GM19395 (cell line): ENCODE measurements at regions not wholly inside any gene's neighbourhood (a gene's known extent, or its start where the extent isn't known, plus 50 kb on each side); places are given as distances from the start of the nearest gene placed in this dataset.
"Not testable (repeated sequence)": the region's sequence is repeated elsewhere in the genome, so short reads cannot be mapped to it uniquely, and the experiment has no call there.

ENCODE experiments used
- ATAC-seq: cut with Tn5 transposase; IDR thresholded peaks from one replicate; pipeline ENCODE4 v1.9.1; 2021; ENCODE audit warnings: mild to moderate bottlenecking, moderate library complexity; ENCODE audit not compliant: unreplicated experiment

DNA sequence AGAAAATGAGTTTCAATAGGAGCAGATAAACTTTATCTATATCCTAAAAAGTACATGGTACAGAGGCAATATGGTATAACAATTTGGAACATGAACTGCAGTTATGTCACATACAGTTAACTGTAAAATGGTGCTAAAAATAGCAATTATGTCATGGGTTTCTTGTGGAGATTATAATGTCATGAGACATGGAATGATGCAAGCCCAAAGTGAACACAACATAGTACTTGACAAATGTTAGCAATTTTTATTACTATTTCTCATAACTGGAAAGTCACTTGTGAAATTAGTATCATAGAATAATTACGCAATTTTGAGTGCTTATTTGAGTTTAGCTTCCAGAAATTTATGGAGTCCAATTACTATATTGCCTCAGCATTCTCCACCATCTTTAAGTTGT is 1263.4 kb downstream of the DSC3 start:
- ATAC-seq, result no peak

DNA sequence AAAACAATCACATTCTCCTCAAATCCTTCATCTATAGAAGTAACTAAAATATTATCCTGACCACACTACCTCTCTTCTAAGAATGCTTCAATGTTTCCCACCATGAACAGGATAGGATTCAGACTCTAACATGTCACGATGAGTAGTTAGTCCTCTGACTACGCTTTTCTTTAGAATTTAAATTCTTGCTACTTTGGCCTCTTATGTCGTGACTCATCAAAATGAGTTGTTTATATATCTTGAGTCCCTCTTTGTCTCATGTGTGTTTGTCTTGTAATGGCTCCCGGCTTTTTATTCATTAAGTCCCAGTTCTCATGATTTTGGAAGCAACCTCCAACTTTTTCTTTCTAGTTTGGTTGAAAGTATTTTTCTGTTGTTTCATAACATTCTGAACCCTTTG is 1289.2 kb downstream of the DSC3 start:
- no peak for ATAC-seq

DNA sequence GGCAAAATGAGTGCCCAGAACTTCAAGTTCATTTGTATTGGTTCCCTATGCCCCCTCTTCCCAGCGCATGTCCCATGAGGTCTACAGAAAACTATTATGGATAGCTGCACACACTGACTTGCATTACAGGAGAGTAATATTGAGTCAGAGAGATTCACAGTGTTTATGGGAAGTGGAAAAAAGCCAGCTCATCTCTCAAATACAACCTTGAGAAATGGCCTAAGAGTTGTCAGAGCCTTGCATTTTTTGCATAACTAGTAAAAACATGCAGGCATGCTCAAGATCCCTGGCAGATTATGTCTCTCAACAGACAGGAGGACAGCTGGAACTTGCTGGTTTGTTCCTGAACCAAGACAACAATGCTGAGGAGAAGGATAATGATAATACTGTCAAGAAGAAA is 1292.8 kb downstream of the DSC3 start:
- ATAC-seq, result no peak

DNA sequence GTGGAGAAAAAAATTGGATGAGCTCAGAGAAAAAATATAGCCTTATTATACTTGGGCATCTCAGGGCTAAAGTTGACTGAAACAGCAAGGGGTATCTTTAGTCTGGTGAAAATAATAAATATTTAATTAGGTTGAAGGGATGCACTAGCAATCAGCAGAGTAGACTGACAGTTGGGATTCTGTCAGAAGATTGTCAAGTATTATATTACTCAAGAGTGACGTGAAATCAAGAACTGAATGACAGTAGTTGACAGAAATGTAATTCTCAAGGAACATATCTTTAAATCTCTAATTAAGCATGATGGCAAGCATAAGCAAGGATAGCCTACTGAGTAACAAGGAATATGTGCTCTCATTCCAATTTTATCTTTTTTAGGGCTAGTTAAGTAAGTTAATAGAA is 1301.1 kb downstream of the DSC3 start:
- ATAC-seq, result no peak

DNA sequence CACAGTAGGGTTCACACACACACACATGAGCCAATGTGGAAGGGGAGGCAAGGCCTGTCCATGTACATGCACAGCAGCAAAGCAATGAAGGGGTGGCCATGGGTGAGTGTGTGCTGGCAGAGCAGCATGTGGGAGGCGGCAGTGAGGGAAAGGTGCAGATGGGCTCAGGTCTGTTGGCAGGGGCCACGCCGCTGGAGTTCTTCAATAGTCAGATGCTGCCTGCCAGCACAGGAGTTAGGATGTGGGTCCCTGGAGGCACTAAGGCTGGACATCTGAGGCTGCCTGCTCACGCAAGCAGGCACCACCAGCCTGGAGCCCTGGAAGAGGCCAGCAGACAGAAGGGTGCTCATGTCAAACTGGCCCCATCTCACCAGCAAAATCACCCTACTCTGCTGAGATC is 1304.9 kb downstream of the DSC3 start:
- ATAC-seq, result no peak

DNA sequence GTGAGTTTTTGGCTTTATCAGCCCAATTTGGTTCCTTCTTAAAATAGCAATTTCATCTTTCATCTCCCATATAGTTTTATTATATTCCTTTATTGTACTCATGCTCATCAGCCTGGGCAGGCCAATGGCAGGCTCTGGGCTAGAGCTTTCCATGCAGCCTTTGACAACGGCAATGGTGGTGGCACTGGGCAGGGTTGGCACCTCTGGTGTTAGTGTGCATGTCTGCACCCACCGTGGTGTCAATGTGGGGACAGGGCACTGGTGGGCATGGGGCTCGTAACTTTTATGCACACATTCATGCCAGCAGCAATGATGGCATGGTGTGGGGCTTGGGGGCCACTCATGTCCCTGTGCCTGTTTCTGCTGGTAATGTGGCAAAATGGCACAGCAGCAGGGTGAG is 1305.4 kb downstream of the DSC3 start:
- ATAC-seq, result no peak

DNA sequence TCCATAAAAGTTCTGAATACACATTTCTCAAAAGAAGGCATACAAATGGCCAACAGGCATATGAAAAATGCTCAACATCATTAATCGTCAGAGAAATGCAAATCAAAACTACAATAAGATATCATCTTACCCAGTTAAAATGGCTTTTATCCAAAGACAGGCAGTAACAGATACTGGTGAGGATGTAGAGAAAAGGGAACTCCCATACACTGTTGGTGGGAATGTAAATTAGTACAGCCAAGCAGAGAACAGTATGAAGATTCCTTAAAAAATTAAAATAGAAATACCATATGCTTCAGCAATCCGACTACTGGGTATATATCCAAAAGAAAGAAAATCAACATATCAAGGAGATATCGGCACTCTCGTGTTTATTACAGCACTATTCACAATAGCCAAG is 1312.5 kb downstream of the DSC3 start:
- no peak for ATAC-seq

DNA sequence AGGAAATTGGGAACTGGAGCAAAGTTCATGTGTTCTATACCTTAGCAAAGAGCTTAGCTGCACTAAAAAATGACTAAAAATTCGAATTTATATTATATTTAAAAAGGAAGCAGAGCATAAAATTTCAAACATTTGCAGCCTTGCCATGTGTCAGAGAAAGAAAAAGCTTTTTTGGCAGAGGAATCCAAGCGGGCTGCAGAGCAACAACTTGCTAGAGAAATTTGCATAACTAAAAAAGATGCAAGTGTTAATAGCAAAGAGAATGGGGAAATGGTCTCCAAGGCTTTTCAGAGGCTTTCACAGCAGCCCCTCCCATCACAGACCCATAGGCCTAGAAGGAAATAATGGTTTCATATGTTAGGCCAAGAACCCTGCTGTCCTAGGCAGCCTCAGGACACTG is 1315.9 kb downstream of the DSC3 start:
- no peak for ATAC-seq

DNA sequence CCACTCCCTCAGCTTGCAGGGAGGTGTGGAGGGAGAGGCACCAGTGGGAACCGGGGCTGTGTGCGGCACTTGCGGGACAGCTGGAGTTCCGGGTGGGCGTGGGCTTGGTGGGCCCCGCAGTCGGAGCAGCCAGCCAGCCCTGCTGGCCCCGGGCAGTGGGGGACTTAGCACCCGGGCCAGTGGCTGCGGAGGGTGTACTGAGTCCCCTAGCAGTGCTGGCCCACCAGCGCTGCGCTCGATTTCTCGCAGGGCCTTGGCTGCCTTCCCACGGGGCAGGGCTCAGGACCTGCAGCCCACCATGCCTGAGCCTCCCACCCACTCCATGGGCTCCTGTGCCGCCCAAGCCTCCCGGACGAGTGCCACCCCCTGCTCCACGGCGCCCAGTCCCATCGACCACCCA is 1319.1 kb downstream of the DSC3 start:
- not testable (repeated sequence) for ATAC-seq

DNA sequence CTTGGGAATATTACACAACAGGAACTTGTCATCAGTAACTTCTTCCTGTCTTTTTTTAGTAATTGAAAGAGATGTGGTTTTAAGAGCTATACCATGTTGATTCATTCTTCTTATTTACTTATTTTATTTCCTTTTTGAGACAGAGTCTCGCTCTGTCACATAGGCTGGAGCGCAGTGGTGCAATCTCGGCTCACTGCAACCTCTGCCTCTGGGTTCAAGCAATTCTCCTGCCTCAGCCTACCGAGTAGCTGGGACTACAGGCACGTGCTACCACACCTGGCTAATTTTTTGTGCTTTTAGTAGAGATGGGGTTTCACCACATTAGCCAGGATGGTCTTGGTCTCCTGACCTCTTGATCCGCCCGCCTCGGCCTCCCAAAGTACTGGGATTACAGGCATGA is 1326.6 kb downstream of the DSC3 start:
- ATAC-seq, result not testable (repeated sequence)

DNA sequence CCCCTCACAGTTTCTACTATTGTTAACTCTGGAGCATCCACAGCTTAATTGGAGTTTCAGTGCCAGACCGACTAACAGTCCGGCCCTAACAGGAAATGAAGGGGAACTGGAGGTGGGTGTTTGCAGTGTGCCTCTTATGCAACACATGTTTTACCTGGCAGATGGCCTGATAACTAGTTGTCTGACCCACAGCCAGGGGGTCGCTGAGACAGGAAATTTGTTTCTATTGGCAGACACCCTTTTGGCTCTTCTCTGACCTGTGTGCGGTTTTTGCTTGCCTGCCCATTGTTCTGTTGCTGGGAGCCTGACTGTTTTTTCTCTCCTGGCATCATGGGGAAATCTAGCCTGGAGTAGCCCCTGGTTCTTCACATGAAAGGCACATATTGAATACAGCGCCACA is 1329.8 kb downstream of the DSC3 start:
- no peak for ATAC-seq

DNA sequence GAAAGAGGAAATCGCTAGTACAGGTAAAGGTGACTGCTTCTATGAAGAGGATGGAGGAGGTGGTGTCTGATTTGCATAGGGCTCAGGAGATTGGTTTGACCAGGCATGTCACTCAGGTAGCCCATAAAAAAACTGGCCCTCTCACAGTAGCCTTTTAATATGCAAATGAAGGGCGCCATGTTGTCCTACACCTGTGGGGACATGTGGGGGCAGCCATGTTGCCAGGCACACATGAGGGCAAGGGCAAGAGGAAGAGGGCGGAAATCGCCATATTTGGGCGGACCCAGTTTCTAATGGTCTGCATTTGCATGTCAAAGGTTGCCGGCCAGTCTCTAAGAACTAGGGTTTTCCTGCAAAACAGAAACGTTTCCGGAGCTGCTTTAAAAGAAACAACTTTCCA is 1330.6 kb downstream of the DSC3 start:
- no peak for ATAC-seq

DNA sequence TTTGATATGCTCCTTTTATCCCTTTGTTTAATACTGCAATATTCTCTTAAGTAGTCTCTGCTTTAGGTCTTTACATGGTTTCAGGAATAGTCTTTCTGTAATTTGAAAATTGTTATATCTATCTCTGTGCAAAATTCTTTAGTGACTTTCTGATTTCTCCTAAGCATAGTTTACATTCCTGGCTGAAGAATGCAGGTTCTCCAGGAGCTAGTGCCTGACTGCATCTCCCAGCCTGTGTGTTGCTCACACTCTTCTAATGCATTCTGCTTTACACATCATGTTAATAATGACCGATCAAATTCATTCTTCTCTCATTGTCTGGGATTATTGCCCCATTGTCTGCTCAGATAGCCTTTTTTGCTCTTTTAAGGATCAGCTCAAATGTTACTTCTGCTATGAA is 1349.2 kb downstream of the DSC3 start:
- no peak for ATAC-seq

DNA sequence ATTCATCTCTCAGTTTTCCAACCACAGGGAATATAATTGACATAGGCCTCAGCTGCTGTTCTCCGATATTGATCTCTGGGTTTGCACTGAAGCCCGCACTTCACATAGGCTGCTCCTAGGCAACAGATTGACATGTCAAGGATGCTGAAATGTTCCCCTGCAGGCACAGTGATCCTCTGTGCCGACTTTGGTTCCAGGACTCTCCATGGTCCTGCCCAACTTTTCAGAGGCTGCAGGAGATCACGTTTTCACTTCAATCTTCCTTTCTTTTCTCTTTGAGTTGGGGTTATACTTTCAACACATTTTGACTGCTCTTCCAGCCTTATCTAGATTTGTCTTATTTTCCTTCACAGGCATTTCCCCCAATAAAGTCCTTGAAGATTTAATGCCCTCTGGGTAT is 1361.0 kb downstream of the DSC3 start:
- no peak for ATAC-seq

DNA sequence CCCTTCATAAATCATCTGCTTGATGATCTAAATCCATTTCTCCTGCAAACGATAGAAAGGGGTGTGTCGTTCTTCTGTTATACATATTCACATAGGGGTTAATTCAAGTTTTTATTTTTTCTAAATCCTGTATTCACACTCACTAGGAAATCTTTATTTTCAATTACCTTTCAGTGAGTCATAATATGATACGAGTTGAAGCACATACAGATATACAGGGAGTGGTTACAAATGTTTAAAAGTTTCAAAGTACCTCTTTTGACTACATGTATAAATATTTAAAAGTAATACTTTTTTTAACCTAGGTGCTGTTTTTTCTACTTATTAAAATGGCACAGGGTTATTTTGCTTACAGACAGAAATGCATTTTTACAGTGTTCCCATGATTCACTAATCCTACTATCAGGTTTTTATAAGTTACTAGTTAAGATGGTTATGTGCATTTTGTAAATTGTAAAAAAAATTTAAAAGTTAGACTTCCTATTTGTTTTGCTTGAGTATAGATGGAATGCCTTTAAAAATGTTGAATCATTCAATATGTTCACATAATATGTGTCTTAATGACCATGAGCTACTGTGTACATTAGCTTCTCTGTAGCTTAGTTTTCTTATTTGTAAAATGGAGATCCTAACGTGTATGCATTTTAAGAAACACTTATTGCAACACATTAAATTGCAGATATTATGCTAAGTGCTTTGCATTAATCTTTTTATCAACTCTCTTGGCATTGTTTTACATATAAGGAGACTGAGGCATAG is 1378.1 kb downstream of the DSC3 start:
- ATAC-seq, result no peak

DNA sequence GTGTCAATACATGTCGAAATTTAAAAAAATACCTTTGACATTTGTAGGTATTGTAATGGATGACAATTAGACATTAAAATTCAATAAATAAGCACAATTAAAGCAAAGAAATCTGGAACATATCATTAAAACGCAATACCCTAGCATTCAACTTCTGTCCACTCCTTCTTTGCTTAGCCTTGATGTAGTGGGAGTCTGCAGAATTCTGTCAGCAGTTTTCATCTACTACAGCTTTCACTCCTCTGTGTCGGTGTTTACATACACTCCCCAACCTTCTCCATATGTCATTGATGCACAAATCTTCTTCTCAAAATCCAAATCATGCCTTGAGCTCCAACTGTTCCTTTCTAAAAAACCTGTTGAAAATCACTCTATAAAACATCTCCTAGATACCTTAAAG is 1380.6 kb downstream of the DSC3 start:
- ATAC-seq, result no peak

DNA sequence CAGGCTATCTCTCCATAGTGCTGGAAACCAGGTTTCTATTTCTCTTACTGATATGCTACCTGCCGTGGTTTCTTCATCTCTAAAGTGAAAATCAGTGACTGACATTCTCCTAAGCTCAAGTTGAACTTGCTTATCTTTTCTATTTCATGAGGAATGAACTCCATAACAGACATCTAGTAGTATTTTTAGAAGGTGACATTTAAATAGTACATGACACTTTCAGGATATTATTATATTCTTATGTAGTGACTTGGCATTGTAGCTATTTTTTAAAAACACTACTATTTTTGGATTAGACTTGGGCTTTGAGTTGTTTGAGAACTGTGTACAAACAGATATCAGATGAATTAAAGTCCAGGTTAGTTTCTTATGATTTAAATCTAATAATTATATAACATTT is 1381.8 kb downstream of the DSC3 start:
- ATAC-seq, result no peak

DNA sequence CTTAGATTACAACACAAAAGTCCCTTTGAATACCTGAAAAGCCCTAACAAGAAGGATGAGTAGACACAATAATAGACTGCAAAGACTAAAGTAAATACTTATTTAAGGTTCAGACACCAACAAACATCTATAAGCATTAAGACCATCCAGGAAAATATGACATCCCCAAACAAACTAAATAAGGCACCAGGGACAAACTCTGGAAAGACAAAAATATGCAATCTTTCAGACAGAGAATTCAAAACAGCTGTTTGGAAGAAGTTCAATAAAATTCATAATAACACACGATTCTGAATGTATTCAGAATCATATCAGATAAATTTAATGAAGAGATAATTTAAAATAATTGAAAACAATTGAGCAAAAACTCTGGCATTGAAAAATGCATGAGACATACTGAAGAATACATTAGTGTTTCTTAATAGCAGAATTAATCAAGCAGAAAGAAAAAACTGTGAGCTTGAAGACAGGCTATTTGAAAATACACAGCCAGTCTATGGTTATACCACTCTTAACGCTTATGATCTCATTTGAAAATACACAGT is 1388.8 kb downstream of the DSC3 start:
- no peak for ATAC-seq

DNA sequence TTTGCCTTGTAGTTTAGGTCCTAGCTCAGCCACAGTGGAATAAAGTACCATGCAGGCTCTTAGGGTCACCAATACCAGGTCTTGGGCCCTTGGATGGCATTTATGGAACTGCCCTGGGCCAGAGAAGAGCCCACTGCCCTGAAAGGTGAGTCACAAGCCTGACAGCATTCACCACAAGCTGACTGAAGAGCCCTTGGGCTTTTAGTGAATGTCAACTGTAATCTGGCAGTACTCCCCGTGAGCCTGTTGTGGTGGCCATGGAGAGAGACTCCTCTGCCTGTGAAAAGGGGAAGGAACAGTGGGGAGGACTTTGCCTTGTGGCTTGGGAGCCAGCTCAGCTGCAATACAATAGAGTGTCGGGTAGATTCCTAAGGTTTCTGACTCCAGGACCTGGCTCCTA is 1389.7 kb downstream of the DSC3 start:
- no peak for ATAC-seq

DNA sequence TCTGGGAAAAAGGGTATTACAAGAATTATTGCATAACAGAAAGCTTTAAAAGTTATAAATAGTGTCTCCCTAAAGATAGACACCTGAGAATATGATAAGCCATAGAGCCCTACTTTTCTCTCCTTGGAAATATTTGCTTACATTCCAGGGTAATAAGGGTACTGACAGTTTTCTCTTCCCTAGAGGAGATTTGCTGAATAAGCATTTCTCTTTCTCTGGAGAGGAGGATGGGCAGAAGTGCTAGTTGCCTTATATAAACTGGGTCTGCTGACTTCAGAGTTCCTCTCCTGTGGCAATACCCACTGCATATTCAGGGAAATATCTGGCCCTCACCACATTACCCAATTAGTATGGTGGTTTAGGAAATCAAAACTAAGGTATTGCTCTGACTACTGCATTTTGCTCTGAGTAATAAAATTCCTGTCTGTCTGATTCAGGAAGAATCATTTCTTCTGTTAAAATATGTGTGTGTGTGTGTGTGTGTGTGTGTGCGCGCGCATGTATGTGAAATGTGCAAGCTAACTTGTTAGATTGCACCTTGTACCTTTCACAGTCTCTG is 1391.3 kb downstream of the DSC3 start:
- ATAC-seq, result no peak

DNA sequence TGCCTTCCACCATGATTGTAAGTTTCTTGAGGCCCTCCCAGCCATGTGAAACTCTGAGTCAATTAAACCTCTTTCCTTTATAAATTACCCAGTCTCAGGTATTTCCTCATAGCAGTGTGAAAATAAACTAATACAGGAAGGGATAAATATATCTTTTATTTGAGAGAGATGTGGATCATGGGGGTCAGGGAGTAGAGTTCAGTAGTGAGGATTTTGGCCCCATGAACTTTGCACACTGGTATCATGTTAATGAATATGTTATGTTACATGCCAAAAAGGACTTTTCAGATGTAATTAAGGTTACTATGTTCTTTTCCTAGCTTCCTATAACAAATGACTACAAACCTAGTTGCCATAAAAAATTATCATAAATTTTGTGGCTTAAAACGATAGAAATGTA is 1393.7 kb downstream of the DSC3 start:
- no peak for ATAC-seq

DNA sequence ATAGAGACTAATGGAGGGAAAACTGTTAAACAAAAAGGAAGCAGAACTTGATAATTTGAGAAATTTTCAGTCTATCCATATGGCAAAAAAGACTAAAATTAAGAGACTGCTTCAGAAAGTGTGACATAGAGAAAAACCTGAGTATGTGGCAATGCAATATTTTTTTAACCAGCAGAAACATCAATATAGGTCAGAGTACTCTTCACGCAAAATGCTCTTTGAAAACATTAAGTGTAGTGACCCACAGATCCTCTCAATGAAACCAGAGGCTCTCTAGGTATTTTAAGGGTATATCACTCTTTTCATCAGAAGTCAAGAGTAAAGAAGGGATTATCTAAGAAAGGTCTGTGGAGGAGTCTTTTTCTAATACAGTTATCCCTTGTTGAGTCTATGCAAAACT is 1394.8 kb downstream of the DSC3 start:
- ATAC-seq, result no peak

DNA sequence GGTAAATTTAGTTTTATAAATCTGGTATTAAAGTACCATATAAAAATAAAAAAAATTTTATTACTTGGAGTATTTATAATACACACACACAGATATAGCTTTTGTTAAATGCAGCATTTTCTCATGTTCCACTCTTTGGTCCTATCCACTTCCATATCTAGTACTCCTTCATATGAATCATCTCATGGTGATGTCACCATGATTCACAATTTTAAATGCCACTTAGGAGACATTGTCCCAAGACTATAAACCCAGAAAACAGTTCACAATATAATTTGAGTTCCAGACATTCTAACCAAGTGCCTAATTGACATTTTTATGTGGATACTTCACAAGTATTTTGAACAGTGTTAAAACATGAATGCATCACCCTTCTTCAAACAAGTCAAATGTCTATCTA is 1398.3 kb downstream of the DSC3 start:
- ATAC-seq, result no peak
